Lower lobe of right lung (tissue), 2 donors: ENCODE measurements at regions not wholly inside any gene's neighbourhood (a gene's known extent, or its start where the extent isn't known, plus 50 kb on each side); places are given as distances from the start of the nearest gene placed in this dataset.

Source experiments
- ATAC-seq, 2 donors: fragments of 200-7000 bp; cut with Tn5 transposase; one replicate each; pipeline ENCODE4 v1.9.1; 2020 to 2022; ENCODE audit warnings: mild to moderate bottlenecking in 2 of 2, moderate library complexity in 2 of 2
- DNase-seq: peaks from one replicate; pipeline ENCODE4 v3.0.0-alpha.2; 2020
- H3K27ac ChIP-seq: fragments of 200-600 bp; one replicate; pipeline ENCODE4 v1.8.0; 2022
- H3K27me3 ChIP-seq: fragments of 200-600 bp; one replicate; pipeline ENCODE4 v1.8.0; 2022; ENCODE audit warnings: low read depth
- H3K36me3 ChIP-seq: fragments of 200-600 bp; one replicate; pipeline ENCODE4 v1.8.0; 2022; ENCODE audit warnings: mild to moderate bottlenecking
- H3K4me1 ChIP-seq: fragments of 200-600 bp; one replicate; pipeline ENCODE4 v1.8.0; 2022
- H3K4me3 ChIP-seq: fragments of 200-600 bp; one replicate; pipeline ENCODE4 v1.8.0; 2022; ENCODE audit warnings: mild to moderate bottlenecking
- H3K9me3 ChIP-seq: fragments of 200-600 bp; one replicate; pipeline ENCODE4 v1.8.0; 2022
- CTCF ChIP-seq: fragments of 200-600 bp; IDR thresholded peaks from one replicate; pipeline ENCODE4 v1.8.0; 2022; ENCODE audit warnings: antibody characterized with exemption, mild to moderate bottlenecking
- intact Hi-C: fragments of 100-400 bp; cut with DNase I; formaldehyde crosslinking; loops from one replicate; pipeline ENCODE4 v1.11.0; 2022
- donor health status: DM: no; HTN: yes; CAD: no; lungs with severe emphysema.

- peak overlapping the region; percentile 58 for H3K27ac ChIP-seq
- peaks cover 11% of the 10 kb centered on the region for H3K4me1 ChIP-seq
- ATAC-seq (peak; percentile 93), DNase-seq (peak; percentile 59)
- H3K36me3 ChIP-seq: no peaks in the 10 kb centered on the region
- TF ChIP-seq CTCF: peak; percentile 98
- H3K27me3 ChIP-seq: no peaks in the 10 kb centered on the region
- intact Hi-C loops: no loop called here
- H3K4me3 ChIP-seq: no peak overlapping the region
- H3K9me3 ChIP-seq: no peaks in the 10 kb centered on the region
Measured at GRCh38 chr16:66315210-66315825, 51.2 kb upstream of the CDH5 start.

GRCh38 chr16:66311306-66311705 is 55.2 kb upstream of the CDH5 start:
- TF ChIP-seq CTCF: no peak
- Histone ChIP-seq H3K4me1 (peaks cover 11% of the 10 kb centered on the region), H3K36me3 (no peaks in the 10 kb centered on the region), H3K9me3 (no peaks in the 10 kb centered on the region), H3K27ac (no peak overlapping the region), H3K4me3 (no peak overlapping the region), H3K27me3 (no peaks in the 10 kb centered on the region)
- no peak for DNase-seq
- intact Hi-C loops: no loop called here
- ATAC-seq: no peak

GRCh38 chr16:66309215-66309807 is 57.2 kb upstream of the CDH5 start:
- intact Hi-C loops: no loop called here
- no peak for TF ChIP-seq CTCF
- ATAC-seq: no peak
- no peaks in the 10 kb centered on the region for H3K36me3 ChIP-seq
- no peaks in the 10 kb centered on the region for H3K27me3 ChIP-seq
- no peaks in the 10 kb centered on the region for H3K4me1 ChIP-seq
- H3K9me3 ChIP-seq: no peaks in the 10 kb centered on the region
- H3K27ac ChIP-seq: no peak overlapping the region
- H3K4me3 ChIP-seq: no peak overlapping the region
- no peak for DNase-seq

- no peak for DNase-seq
- TF ChIP-seq CTCF: no peak
- no peak overlapping the region for H3K27ac ChIP-seq
- no peaks in the 10 kb centered on the region for H3K36me3 ChIP-seq
- H3K4me3 ChIP-seq: no peak overlapping the region
- no peak for ATAC-seq
- no peaks in the 10 kb centered on the region for H3K27me3 ChIP-seq
- intact Hi-C loops: no loop called here
- H3K4me1 ChIP-seq: no peaks in the 10 kb centered on the region
- no peaks in the 10 kb centered on the region for H3K9me3 ChIP-seq
Measured at GRCh38 chr16:66308096-66308495, 58.4 kb upstream of the CDH5 start.

GRCh38 chr16:66306366-66307150 is 59.9 kb upstream of the CDH5 start:
- TF ChIP-seq CTCF: no peak
- intact Hi-C loops: no loop called here
- Histone ChIP-seq H3K36me3 (no peaks in the 10 kb centered on the region), H3K27ac (no peak overlapping the region), H3K27me3 (no peaks in the 10 kb centered on the region), H3K9me3 (no peaks in the 10 kb centered on the region), H3K4me3 (no peak overlapping the region), H3K4me1 (no peaks in the 10 kb centered on the region)
- DNase-seq (no peak), ATAC-seq (no peak)
